ENCODE measurements at regions not wholly inside any gene's neighbourhood (a gene's known extent, or its start where the extent isn't known, plus 50 kb on each side); places are given as distances from the start of the nearest gene placed in this dataset.
"Not testable (repeated sequence)": the region's sequence is repeated elsewhere in the genome, so short reads cannot be mapped to it uniquely, and the experiment has no call there.

DNA sequence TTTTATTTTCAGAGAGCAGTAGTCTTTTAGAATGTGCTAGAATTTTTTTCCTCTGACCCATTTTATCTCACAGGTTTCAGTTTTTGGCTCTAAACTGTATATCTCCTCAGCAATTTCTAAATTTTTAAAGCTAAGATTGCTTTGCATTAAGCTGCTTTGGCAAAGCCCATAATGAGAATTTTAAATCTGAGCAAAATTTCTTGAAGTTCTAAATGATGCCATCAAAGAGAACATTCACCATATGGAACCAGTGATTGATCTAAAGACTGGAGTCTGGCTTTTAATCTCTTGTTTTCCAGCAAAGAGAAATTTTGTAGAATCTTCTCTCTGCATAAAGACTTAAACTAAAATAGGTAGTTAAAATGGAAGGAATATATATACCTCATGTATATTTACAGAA is 313.6 kb downstream of the TBC1D32 start:
- no peak for DNase-seq (ENCODE audit: low read depth)

DNA sequence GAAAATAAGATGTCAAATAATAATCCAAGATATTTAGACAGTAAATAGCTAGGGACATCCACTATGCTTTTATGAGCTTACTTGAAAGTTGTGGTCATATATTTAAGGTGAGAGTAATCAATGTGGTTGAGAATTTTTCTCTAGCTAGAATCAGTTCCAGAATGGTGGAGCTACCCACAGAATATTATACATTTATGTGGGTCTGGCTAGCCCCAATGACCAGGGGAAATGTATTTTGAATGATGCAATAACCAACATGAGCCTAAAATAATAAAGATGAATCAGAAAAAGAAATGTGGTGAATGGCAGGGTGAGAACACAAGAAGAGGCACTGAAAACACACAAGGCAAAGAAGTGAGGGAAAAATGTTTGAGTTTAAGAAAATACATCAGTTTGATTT is 325.7 kb downstream of the TBC1D32 start:
- DNase-seq (ENCODE audit: low read depth), result no peak

DNA sequence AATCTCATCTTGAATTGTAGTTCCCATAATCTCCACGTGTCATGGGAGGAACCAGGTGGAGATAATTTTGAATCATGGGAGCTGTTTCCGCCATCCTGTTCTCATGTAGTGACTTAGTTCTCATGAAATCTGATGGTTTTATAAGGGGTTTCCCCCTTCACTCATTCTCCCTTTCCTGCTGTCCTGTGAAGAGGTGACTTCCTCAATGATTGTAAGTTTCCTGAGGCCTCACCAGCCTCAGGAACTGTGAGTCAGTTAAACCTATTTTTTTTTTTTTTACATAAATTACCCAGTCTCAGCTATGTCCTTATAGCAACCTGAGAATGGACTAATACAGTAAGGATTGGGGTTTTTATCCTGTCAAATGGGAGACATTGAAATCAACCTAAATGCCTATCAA is 328.3 kb downstream of the TBC1D32 start:
- DNase-seq (ENCODE audit: low read depth), result no peak

DNA sequence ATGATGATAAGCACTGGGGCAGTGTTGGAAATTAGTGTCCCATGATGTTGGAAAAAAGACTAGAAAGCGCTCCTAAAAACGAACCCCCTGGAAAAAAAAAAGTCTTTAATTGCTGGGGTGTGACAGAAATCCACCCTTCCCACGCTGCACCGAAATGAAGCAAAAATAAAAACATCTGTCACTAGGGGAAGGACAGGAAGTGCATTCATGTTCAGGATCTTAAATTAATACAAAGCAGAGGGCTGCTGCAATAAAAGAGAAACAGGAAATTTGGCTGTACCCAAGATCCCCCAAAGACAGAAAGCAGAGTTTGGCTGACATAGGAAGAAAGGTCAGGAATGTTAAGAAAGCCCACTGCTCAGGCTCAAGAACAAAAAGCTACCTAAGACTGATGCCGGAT is 333.9 kb downstream of the TBC1D32 start:
- DNase-seq (ENCODE audit: low read depth), result no peak

DNA sequence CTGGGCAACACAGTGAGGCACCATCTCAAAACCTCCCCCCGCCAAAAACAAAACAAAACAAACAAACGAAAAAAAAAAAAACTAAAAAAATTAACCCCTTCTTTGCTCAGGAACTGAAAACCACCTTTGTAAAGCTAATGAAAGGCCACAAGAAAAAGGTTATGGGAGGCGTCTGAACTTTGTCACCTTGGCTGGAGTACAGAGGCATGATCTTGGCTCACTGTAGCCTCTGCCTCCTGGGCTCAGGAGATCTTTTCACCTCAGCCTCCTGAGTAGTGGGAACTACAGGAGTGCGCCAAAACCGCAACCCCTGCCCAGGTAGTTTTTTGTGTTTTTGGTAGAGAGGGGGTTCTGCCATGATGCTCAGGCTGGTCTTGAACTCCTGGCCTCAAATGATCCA is 337.9 kb downstream of the TBC1D32 start:
- DNase-seq (ENCODE audit: low read depth), result no peak

DNA sequence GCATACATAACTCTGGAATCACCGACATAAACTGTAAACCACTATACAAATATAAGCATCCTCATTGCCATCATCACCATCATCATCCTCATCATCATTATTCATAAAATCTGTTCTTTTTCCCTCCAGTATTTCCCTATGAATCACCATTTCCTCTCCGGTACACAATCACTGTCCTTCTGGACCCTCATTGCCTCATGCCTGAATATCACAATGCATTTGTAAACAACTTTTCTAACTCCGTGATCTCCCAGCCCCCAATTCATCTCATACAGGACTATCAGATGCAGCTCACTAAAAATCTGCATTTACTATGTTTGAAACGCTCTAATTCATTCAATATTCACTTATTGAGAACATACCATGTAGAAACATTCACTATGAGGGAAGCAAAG is 339.7 kb downstream of the TBC1D32 start:
- DNase-seq (ENCODE audit: low read depth), result no peak

DNA sequence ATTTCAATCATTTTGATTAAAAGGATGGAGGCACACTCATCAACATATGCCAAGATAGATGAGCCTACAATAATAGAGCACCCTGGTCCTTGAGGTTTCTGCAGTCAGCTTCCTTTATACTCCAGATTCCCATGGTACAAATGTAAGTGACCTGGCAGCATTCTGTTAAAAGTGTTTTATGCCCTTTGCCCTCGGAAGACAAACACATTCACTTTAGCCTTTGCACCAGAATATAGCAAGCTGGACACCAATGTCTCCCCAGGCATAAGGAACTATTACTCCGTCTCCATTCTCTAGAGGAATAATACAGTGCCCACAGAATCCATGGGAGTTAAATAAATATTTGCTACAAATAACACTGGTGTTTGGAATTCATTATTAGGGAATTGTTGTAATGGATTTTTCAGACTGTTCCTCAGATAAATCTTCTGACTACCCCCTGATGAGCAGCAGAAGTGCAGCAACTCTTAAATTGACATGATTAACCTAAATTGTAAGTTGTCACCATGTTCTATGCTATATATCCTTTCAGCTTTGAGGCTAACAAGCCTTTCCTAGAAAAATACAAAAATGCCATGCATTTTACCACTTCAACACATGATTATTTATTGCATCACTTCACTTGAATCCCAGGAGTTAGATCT is 340.2 kb downstream of the TBC1D32 start:
- no peak for DNase-seq (ENCODE audit: low read depth)

DNA sequence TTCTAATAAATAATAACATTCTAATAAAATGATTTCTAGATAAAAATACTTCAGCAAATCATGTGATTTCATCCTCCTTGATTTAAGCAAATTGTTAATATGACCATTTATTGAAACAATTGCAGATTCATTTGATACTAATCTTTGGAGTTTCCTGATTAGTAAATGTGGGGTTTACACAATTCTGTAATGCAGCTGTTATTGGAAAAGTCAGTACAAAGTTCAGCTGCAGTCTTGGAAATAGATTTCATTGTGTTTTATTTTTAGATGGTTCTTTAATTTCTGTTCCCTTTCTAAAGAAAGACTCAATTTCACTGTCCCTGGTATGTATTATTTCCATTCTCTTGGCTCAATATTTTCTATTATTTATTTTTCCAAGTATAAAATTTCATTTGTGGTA is 342.0 kb downstream of the TBC1D32 start:
- no peak for DNase-seq (ENCODE audit: low read depth)

DNA sequence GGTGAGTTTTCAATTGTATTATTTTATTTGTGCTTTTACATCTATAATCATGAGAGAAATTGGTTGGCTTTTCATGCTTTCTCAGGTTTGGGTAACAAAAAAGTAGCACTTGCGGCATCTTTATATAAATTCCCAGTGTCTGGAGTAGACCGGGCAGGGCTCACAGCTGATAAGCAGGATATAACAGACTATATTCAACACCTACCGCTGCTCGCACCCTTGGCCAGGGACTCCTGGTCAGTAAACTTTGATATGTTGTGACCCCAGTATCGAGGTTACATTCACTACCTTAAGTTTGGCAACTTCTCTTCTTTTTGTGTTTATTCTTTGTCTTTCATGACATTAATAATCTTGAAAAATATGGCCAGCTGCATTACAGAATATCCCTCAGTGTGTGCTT is 343.4 kb downstream of the TBC1D32 start:
- DNase-seq (ENCODE audit: low read depth), result no peak

DNA sequence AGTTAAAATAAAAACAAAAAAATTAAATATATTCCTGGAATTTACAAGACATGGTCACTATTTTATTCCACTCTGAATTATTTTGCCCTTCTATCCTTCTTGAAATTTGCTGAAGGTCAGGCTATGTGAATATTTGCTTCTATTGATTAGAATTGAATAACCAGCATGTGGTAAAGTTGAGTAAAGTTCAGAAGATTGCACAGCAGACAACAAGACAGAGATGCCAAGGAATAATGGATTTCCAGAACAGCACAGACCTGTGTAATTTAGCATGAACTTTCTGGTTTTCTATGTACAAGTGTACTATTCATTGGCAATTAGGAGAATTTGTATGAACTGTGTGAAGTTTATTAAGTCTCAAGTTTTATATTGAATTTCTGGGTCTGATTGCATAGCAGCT is 352.4 kb downstream of the TBC1D32 start:
- DNase-seq (ENCODE audit: low read depth), result no peak

DNA sequence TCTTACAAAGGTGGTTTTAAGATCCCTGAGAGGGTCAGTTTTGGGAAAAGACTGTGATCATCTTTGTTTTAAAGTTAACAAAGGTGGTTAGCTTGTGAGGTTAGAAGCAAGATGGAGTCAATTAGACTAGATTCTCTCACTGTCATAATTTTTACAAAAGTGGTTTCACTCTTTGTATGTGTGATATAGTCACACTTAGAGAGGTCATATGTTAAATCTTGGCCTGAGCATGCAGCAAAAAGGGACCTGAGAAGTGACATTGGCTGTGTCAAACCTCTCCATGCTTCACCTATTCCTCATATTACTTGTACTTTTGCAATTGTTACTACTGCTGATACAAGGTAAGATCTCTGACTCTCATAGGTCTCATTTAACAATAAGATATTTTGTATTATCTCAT is 368.0 kb downstream of the TBC1D32 start:
- DNase-seq (ENCODE audit: low read depth), result no peak

DNA sequence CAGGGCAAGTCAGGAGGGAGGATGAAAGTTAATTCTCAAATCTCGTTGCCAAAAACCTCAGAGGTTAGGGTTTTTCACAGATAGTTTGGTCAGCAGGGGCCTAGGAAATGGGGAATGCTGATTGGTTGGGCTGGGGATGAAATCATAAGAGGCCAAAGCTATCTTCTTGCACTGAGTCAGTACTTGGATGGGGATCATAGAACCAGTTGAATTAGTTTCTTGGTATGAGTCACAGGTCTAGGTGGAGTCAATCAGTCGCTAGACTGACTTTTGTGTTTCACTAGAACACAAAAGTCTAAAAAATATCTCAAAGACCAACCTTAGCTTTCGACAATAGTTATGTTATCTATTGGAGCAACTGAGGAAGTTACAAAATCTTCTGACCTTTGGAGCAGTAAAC is 368.5 kb downstream of the TBC1D32 start:
- no peak for DNase-seq (ENCODE audit: low read depth)

DNA sequence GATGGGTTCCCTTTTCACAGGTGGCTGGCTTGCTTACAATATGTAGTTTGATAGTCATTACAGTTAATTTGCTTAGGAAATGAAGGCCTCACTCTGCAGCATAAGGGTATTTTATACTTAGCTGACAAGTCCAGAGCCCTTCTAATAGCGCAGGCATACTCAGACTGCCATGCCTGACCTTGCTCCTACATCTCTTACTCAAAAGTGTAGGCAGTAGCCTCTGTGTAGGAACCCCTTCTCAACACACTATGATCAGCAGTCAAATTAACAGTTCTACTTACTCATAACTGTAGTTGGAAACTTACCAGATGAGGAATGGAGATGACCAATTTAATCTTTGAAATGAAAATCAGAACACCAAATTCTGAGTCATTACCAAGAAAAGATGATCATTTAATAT is 373.5 kb downstream of the TBC1D32 start:
- DNase-seq (ENCODE audit: low read depth), result no peak

DNA sequence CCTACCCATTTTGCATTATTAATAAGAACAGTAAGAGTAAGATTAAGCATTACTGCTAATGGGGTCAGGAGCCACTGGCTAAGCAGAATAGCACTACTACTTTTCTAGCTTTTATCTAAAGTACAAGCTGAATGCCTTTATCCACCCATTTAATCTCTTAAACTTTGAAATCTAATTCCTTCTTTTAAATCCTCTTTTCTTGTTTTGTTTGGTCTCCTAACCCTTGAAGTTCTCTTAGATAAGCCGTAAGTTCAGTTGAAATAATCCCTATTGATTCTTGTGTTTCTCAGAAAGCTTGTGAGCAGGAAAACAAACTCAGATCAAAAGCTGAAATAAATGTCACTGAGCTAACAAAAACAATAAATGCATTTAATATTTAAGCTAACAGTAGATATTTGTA is 380.2 kb downstream of the TBC1D32 start:
- no peak for DNase-seq (ENCODE audit: low read depth)

DNA sequence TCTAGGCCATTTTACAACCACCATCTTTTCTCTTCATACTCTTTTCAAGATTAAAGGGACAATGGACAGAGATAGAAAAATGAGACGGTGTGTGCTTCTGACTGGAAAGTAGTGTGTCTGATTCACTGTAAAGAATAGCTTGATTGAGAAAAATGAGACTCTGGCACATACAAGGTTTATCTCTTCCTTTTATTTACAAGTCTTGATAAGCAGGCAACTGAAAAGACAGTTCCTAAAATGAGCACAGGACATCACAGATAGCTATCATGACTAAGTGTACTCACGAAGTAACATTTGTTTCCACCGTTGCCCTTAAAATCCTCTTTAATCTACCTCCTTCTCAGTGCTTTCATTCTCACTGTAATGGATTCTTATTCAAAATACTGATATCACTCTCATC is 383.0 kb downstream of the TBC1D32 start:
- no peak for DNase-seq (ENCODE audit: low read depth)

DNA sequence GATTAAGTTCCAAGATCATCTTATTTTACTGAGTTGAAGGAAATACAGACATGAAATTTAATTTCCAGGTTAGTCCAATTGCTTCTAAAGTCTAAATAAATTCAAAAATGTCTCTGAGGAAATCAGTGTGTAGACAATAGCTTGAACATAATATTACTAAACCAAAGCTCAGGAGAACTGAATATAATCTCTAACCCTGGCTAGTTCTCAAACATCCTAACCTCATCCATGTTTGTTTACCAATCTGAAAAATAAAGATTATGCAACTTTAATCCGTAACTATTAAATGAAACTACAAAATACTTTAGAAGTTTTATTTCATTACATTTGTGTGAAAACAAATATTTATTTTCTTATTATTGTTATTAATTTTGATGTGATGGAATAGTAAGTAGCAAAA is 387.2 kb downstream of the TBC1D32 start:
- DNase-seq (ENCODE audit: low read depth), result no peak

DNA sequence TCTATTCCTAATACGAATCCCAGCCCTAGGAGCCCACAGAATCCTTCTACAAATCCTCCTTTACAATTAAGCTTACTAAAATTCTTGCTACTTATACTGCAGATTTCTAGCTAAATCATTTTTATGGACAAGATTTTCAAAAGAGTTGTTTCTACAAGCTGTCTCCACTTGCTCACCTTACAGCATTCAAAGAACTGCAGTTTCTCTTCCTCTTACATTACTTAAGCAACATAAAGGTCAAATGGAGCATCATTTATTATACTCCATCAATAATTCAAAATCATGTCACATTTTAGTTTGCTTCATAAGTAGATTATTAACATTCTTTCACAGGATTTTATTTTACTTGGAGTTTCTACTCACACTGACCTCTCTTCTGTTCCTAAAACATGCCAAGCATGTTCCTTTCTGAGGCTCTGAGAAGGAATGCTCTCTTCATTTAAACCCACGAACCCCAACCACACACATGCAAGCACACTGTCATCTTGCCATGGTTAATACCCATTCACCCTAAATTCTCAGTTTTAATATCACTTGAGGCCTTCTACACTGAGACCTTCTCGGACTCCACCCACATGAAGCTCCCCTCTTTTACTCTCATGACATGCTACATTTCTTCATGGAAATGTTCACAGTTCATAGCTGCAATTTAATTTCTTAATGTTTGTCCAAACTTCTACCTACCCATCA is 388.2 kb downstream of the TBC1D32 start:
- no peak for DNase-seq (ENCODE audit: low read depth)

DNA sequence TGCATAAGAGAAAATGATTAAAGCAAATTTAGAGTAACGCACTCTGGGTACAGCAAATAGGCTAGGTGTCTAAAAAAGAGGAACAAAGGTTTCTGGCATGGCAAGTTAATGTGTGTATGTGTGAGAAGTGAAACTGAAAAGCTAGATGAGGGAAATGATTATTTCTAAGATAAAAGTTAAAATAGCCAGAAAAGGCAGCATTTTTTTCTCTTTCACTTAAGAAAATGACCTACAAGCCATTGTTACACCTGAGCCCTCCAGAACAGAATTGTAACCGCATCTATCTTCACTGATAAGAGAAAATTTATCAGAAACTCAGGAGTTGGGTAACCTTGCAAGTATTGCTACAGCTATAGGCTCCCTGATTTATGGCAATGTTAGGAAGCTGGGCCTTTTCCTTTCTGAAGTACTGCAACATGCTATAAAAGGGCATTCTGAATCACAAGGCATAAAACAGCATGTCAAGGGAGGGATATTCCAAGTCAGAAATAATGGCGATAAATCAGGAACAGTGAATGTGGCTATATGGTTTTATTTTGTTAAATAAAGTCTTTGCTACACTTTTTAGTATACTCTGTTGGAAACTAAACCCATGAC is 395.3 kb downstream of the TBC1D32 start:
- no peak for DNase-seq (ENCODE audit: low read depth)

DNA sequence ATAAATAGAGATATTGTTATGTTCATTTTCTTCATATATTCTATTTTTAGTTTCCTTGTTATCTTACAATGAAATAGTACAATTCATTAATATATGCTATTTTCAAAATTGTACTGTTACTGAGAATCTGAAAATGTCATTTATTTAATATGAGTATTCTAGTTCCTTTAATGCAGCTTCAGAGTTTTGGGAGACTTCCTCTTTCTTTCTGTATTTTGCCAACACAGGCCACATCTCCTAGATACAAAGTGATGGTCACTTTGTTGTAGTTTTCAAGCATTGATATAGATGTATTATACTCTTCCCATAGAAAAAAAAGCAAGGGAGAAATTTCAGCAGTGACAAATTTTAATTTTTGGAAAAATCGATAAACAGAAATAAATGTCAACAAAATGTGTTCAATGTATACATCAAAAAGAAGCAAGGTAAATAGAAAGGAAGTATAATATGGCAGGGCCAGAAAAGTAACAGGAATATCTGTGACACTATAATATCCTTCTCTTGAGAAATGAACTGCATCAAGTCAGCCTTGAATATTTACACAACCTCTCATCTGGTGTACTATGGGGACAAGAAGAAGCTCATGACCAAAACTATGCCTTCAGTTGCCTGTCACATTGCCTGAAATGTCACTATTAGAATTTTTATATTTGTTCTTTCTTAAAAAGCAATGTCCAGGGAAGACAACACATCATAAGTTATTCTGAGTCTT is 396.0 kb downstream of the TBC1D32 start:
- DNase-seq (ENCODE audit: low read depth), result no peak

DNA sequence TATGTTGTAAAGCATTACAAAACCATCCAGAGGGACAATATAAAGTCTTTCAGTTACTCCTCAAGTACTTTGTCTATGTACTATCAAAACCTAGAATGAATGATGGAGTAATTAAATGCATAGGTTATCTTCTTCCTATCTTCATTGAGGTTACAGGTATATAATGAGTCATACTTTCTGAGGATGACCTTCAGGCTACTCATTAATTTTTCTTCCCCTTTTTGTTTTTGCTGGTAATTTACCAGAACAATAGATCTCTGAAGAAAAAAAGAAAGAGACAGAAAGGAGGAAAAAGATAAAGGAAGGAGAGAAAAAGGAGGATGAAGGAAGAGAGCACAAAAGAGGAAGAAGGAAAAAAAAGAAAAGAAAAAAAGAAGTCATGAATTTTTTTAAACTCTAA is 398.4 kb downstream of the TBC1D32 start:
- no peak for DNase-seq (ENCODE audit: low read depth)

DNA sequence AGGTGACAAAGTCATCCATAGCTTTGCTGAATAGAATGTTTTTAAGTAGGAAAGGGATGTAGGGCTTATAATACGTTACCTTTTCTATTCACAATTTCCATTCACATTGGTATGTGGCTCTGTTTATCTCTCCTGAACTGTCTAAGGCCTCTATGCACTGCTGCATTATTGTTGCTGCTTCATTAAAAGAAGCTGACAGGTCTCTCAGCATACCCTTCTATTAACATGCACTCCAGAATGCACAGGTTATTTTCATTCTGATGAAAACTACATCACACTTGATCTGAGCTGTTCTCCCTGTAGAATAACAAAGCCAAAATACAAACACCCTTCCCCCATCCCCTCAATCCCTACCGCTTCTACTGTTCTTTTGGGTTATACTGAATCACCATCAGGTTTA is 399.3 kb downstream of the TBC1D32 start:
- DNase-seq (ENCODE audit: low read depth), result no peak

DNA sequence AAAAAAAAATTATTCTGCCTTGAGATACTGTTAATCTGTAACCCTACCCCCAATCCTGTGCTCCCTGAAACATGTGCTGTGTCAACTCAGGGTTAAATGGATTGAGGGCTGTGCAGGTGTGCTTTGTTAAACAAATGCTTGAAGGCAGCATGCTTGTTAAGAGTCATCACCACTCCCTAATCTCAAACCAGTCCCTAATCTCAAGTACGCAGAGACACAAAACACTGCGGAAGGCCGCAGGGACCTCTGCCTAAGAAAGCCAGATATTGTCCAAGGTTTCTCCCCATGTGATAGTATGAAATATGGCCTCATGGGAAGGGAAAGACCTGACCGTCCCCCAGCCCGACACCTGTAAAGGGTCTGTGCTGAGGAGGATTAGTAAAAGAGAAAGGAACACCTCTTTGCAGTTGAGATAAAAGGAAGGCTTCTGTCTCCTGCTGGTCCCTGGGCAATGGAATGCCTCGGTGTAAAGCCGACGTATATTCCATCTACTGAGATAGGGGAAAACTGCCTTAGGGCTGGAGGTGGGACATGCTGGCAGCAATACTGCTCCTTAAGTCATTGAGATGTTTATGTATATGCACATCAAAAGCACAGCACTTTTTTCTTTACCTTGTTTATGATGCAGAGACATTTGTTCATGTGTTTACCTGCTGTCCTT is 402.6 kb downstream of the TBC1D32 start:
- not testable (repeated sequence) for DNase-seq (ENCODE audit: low read depth)

DNA sequence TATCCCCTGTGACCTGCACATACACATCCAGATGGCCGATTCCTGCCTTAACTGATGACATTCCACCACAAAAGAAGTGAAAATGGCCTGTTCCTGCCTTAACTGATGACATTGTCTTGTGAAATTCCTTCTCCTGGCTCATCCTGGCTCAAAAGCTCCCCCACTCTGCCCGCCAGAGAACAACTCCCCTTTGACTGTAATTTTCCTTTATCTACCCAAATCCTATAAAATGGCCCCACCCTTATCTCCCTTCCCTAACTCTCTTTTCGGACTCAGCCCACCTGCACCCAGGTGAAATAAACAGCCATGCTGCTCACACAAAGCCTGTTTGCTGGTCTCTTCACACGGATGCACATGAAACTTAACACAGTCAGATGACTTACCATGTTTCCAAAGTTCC is 403.8 kb downstream of the TBC1D32 start:
- DNase-seq (ENCODE audit: low read depth), result not testable (repeated sequence)

Measured in HS-27A (cell line).